ENCODE measurements at regions not wholly inside any gene's neighbourhood (a gene's known extent, or its start where the extent isn't known, plus 50 kb on each side); places are given as distances from the start of the nearest gene placed in this dataset.

DNA sequence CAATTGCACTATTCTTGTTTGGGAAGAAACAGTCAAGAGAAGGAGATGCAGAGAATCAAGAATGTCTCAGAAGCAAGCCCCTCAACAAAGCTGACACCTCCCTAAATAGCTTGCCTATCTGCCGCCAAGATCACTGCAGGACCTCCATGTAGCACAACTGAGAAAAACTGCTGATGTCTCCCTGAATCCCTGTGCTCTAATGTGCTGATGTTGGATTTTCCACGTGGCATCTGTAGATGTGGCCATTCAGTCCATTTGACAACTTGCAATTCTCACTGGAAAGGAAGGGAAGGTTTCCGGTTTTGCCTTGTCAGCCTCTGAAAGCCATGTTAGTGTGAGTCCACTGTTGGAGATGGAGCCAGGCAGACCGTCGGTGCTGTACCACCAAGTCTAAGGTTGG is 374.0 kb downstream of the DIRAS2 start:
- Histone ChIP-seq H3K27ac (ENCODE audit: low read depth, low read length) (no peak overlapping the region), H3K36me3 (ENCODE audit: control insufficient read depth, insufficient read depth, low read length) (no peaks in the 10 kb centered on the region), H3K9ac (ENCODE audit: low read length) (no peak overlapping the region), H3K4me1 (ENCODE audit: control insufficient read depth, insufficient read depth, low read length) (no peaks in the 10 kb centered on the region), H3K4me3 (ENCODE audit: low read length) (no peak overlapping the region), H3K27me3 (ENCODE audit: control insufficient read depth, insufficient read depth, low read length) (no peaks in the 10 kb centered on the region)

DNA sequence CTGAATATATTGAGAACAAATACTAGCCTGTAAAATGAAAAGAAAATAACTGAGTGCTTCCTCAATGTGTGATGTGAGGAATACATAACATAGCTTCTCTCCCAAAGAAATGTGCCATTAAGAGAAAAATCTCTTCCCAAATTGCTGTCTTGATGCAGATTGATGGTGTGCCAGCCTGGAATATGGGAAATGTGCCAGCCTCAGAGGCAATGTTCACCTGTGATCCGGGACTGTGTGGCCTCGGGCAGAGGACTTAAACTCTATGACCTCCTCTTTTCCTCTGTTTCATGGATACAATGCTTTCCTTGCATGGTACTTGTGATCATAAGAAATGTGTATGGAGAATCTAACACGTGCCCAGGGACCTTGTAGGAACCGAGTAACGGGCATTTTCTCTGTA is 370.9 kb downstream of the DIRAS2 start:
- H3K4me3 ChIP-seq (ENCODE audit: low read length) = no peak overlapping the region
- no peaks in the 10 kb centered on the region for H3K36me3 ChIP-seq (ENCODE audit: control insufficient read depth, insufficient read depth, low read length)
- H3K27me3 ChIP-seq (ENCODE audit: control insufficient read depth, insufficient read depth, low read length) = no peaks in the 10 kb centered on the region
- no peak overlapping the region for H3K9ac ChIP-seq (ENCODE audit: low read length)
- no peak overlapping the region for H3K27ac ChIP-seq (ENCODE audit: low read depth, low read length)
- no peaks in the 10 kb centered on the region for H3K4me1 ChIP-seq (ENCODE audit: control insufficient read depth, insufficient read depth, low read length)

DNA sequence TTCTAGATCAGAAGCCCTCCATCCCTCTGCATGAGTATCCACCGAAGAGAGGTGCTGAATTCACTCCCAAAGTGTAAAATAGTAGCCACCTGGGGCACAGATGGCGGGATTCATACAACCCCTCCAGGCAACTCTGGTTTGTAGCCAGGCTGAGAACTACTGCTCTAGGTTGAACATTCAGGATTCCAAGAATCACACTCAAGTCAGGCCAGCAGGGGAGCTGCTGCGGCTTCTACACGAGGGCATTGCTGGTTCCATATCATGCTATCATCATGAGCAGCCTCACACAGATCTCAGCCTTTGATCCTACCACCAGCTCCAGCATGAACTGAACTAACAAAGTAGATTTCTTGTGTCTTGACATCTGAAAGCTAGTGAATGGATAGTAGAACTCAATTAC is 367.9 kb downstream of the DIRAS2 start:
- no peaks in the 10 kb centered on the region for H3K27me3 ChIP-seq (ENCODE audit: control insufficient read depth, insufficient read depth, low read length)
- no peak overlapping the region for H3K27ac ChIP-seq (ENCODE audit: low read depth, low read length)
- H3K4me3 ChIP-seq (ENCODE audit: low read length) = no peak overlapping the region
- H3K36me3 ChIP-seq (ENCODE audit: control insufficient read depth, insufficient read depth, low read length) = no peaks in the 10 kb centered on the region
- no peak overlapping the region for H3K9ac ChIP-seq (ENCODE audit: low read length)
- H3K4me1 ChIP-seq (ENCODE audit: control insufficient read depth, insufficient read depth, low read length) = no peaks in the 10 kb centered on the region

DNA sequence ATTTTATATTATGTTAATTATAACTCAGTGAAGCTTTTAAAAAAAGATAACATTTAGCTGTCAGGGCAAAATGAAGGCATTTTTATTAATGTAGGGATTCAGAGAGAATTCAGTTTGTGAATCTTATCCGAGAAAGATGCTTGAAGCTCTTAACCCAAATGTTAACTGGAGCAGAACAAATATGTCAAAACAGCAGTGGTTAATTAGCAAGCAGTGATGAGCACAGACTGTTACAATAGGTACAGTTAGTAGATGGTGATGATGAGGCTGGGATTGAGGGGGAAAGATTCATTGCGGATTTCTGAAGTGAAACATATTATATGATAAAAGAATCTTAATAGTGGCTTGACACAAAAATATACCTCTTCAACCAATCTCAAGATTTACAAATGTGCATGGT is 356.7 kb downstream of the DIRAS2 start:
- no peak overlapping the region for H3K27ac ChIP-seq (ENCODE audit: low read depth, low read length)
- H3K4me3 ChIP-seq (ENCODE audit: low read length) = no peak overlapping the region
- H3K27me3 ChIP-seq (ENCODE audit: control insufficient read depth, insufficient read depth, low read length) = no peaks in the 10 kb centered on the region
- H3K36me3 ChIP-seq (ENCODE audit: control insufficient read depth, insufficient read depth, low read length) = no peaks in the 10 kb centered on the region
- H3K9ac ChIP-seq (ENCODE audit: low read length) = no peak overlapping the region
- H3K4me1 ChIP-seq (ENCODE audit: control insufficient read depth, insufficient read depth, low read length) = no peaks in the 10 kb centered on the region

DNA sequence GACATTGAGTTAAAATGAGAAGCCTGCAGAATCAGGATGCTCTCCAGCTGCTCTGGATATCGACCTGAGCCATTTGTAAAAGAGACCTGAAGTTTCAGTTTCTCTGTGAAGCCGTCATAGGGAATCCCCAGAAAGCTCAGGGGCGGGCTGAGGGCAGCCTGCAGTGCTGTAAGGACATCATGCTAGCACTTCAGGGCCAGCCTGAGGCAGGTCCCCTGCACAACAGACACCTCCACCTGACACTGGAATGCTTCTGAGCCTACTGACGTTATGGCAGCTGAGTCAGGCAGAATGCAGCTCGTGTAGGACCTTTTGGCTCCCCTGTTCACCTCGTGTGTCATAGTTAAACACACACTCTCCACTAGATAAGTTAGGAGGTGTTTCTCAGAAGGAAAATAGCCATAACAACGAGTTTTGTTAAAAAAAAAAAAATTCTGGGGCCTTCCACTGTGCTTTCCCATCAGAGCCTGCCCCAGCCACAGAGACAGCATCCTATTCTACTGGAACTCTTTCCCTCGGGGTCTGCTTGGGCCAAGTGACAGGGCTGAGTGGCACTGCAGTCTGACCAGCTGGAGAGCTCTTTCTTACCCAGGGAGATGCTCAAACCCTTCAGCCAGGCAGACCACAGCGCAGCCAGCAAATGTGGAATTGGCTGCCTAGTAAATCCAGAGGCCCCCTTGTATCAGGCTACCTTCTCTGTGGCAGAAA is 354.9 kb downstream of the DIRAS2 start:
- Histone ChIP-seq H3K4me3 (ENCODE audit: low read length) (no peak overlapping the region), H3K27ac (ENCODE audit: low read depth, low read length) (no peak overlapping the region), H3K4me1 (ENCODE audit: control insufficient read depth, insufficient read depth, low read length) (no peaks in the 10 kb centered on the region), H3K27me3 (ENCODE audit: control insufficient read depth, insufficient read depth, low read length) (no peaks in the 10 kb centered on the region), H3K36me3 (ENCODE audit: control insufficient read depth, insufficient read depth, low read length) (no peaks in the 10 kb centered on the region), H3K9ac (ENCODE audit: low read length) (no peak overlapping the region)

DNA sequence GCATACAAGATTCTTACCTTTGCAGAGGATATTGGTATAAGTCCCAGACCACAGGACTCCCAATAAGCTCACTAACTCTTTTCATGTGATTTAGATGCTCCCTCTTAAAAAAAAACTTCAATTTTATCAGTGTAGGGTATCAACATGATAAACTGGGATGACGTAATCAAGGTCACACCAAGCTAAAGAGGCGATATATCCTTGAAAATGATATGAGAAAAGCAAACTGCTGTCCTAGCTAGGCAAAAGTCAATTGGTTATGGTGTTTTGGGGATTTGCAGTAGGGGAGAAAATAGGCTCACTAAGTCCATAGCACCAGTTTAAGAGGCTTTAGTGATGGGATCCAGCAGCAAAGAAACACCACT is 354.4 kb downstream of the DIRAS2 start:
- no peaks in the 10 kb centered on the region for H3K36me3 ChIP-seq (ENCODE audit: control insufficient read depth, insufficient read depth, low read length)
- no peaks in the 10 kb centered on the region for H3K27me3 ChIP-seq (ENCODE audit: control insufficient read depth, insufficient read depth, low read length)
- no peak overlapping the region for H3K9ac ChIP-seq (ENCODE audit: low read length)
- H3K4me1 ChIP-seq (ENCODE audit: control insufficient read depth, insufficient read depth, low read length) = no peaks in the 10 kb centered on the region
- H3K27ac ChIP-seq (ENCODE audit: low read depth, low read length) = no peak overlapping the region
- no peak overlapping the region for H3K4me3 ChIP-seq (ENCODE audit: low read length)

DNA sequence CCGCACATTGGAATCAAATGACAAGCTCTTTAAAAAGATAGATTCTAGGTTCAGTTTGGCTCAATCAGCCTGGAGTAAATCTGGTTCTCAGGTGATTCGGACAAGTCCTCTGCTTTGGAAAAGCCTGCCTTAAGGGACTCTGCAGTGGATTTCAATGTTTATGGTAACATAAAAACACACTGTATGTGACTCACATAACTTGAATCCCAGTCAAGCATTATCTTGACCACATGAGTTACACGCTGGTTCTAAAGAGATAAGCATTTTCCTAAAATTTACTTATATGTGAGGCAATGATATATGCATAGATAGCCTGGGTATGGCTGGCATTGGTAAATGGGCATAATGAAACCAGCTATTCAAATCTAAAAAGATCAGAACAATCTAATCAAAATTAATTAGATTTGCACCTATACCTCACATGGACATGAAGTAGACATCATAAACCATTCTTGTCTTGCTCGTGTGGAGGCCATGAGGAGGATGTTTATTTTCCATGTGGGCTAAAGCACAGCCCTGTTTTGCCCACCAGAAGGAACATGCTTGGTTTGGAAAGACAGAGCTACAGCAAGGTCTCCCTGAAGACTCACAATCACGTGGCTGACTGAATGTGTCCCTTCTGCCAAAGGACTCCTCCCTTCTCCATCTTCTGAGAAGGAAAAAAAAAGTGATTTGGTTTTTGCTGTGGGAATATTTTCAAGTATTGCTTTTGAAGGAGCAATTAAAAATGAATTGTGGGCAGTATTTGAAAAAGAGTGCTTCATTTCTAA is 351.7 kb downstream of the DIRAS2 start:
- no peak overlapping the region for H3K27ac ChIP-seq (ENCODE audit: low read depth, low read length)
- no peaks in the 10 kb centered on the region for H3K36me3 ChIP-seq (ENCODE audit: control insufficient read depth, insufficient read depth, low read length)

DNA sequence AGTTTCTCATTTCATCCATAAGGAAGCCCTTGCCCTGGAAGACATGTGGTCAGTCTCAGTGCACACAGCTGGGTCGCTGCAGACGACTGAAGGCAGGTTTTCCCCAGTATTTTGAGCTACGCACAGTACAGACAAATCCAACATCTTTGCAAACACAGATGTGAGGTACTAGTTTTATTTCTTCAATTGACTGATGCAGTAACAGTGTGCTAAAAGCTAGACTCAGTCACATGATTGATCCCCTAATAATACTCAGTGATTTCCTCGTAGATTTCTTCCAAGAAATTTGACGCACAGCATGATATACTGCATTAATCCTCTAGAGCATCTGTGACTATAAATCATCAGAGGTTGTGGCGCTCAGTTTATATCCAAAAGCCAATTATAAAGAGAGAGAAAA is 346.1 kb downstream of the DIRAS2 start:
- no peak overlapping the region for H3K4me3 ChIP-seq (ENCODE audit: low read length)
- H3K36me3 ChIP-seq (ENCODE audit: control insufficient read depth, insufficient read depth, low read length) = no peaks in the 10 kb centered on the region
- H3K4me1 ChIP-seq (ENCODE audit: control insufficient read depth, insufficient read depth, low read length) = no peaks in the 10 kb centered on the region
- H3K9ac ChIP-seq (ENCODE audit: low read length) = no peak overlapping the region
- no peak overlapping the region for H3K27ac ChIP-seq (ENCODE audit: low read depth, low read length)
- no peaks in the 10 kb centered on the region for H3K27me3 ChIP-seq (ENCODE audit: control insufficient read depth, insufficient read depth, low read length)

More for the DNA sequence above, 351.7 kb downstream of the DIRAS2 start:
- Histone ChIP-seq H3K27me3 (ENCODE audit: control insufficient read depth, insufficient read depth, low read length) (no peaks in the 10 kb centered on the region), H3K4me3 (ENCODE audit: low read length) (no peak overlapping the region), H3K4me1 (ENCODE audit: control insufficient read depth, insufficient read depth, low read length) (no peaks in the 10 kb centered on the region), H3K9ac (ENCODE audit: low read length) (no peak overlapping the region)

DNA sequence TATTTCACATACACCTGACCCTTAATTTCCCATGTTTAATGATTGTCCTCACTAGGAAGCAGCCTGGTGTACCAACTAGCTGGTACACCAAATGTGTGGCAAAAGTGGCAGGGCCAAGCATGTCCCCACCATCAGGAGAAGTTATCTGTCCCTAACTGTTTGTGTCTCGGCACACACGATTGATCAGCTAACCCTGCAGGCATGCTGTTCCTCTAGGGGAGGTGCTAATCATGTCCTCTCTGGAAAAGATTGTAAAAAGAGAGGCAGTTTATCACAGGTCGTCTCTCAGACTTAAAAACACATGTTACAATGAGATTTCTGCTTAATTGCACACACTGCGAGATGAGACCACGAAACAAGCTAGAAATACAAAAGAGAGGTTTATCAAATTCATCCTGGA is 342.7 kb downstream of the DIRAS2 start:
- Histone ChIP-seq H3K27ac (ENCODE audit: low read depth, low read length) (no peak overlapping the region), H3K36me3 (ENCODE audit: control insufficient read depth, insufficient read depth, low read length) (no peaks in the 10 kb centered on the region), H3K4me1 (ENCODE audit: control insufficient read depth, insufficient read depth, low read length) (no peaks in the 10 kb centered on the region), H3K27me3 (ENCODE audit: control insufficient read depth, insufficient read depth, low read length) (no peaks in the 10 kb centered on the region), H3K4me3 (ENCODE audit: low read length) (no peak overlapping the region), H3K9ac (ENCODE audit: low read length) (no peak overlapping the region)

DNA sequence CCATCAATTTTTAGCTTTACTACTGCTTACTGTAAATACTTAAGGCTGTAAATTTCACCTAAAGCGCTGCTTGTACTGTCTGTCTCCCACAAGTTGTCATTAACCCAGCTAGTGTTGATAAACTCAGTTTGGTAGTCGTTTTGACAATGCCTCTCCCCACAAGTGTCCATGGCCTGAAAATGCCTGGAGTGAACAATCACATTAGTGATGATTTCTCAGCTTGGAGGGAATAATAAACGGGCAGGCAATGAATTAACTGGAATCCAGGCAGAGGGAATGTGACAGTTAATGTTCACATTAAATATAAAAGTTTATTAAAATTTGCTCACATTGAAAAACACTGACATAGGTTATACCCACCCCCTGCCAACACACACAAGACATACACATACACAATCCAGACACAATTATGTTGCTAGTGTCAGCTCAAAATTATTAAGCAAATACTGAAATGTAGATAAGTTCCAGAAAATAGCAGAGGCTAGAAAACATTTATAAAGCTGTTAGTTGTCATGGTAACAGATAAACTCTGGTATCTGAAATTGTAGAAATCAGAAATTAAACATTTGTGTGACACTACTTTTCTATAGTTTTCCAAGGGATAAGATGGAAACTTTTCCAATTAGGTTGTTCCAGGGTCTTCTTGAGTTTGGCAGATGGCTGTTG is 341.9 kb downstream of the DIRAS2 start:
- Histone ChIP-seq H3K27me3 (ENCODE audit: control insufficient read depth, insufficient read depth, low read length) (no peaks in the 10 kb centered on the region), H3K27ac (ENCODE audit: low read depth, low read length) (no peak overlapping the region), H3K4me1 (ENCODE audit: control insufficient read depth, insufficient read depth, low read length) (no peaks in the 10 kb centered on the region), H3K9ac (ENCODE audit: low read length) (no peak overlapping the region), H3K36me3 (ENCODE audit: control insufficient read depth, insufficient read depth, low read length) (no peaks in the 10 kb centered on the region), H3K4me3 (ENCODE audit: low read length) (no peak overlapping the region)

DNA sequence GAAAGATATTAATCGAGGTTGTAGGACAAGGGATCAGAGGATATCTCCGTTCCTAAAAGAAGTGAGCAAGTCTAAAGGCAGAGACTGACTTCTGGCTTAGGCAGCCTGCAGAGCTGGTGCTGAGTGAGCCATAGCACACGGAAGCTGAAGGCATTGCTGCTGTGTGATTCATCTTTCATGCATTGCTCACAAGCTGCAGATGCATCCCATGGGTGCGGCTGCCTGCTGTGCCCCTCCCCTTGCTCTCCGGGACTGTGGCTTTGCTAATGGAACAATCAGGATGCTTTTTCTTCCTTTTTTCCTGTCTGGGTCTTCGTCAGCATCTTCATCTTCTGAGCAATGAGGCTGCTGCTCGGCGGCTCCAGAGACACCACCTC is 341.4 kb downstream of the DIRAS2 start:
- Histone ChIP-seq H3K27ac (ENCODE audit: low read depth, low read length) (no peak overlapping the region), H3K4me3 (ENCODE audit: low read length) (no peak overlapping the region), H3K9ac (ENCODE audit: low read length) (no peak overlapping the region), H3K36me3 (ENCODE audit: control insufficient read depth, insufficient read depth, low read length) (no peaks in the 10 kb centered on the region), H3K27me3 (ENCODE audit: control insufficient read depth, insufficient read depth, low read length) (no peaks in the 10 kb centered on the region), H3K4me1 (ENCODE audit: control insufficient read depth, insufficient read depth, low read length) (no peaks in the 10 kb centered on the region)

DNA sequence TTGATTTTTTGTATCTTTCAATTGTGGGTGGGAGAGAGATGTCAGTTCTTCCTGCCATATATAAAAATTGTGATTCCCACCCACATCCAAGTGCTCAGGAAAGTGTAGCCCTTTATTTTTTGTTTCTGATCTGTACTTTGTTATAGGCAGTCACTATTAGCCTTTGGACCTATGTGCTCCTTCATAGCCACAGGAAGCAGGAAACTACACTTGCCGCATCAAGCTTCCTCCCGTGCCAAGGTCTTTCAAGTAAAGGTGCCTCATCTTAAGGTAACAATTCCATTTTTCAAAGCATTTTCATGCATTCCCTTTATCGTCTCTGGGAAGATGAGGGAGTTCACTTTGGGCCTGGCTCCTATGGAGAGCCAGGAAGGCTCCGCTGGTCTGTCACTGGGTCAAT is 339.0 kb downstream of the DIRAS2 start:
- no peak overlapping the region for H3K4me3 ChIP-seq (ENCODE audit: low read length)
- H3K27me3 ChIP-seq (ENCODE audit: control insufficient read depth, insufficient read depth, low read length) = no peaks in the 10 kb centered on the region

More for the DNA sequence above, 339.0 kb downstream of the DIRAS2 start:
- H3K9ac ChIP-seq (ENCODE audit: low read length) = no peak overlapping the region
- H3K4me1 ChIP-seq (ENCODE audit: control insufficient read depth, insufficient read depth, low read length) = no peaks in the 10 kb centered on the region
- no peaks in the 10 kb centered on the region for H3K36me3 ChIP-seq (ENCODE audit: control insufficient read depth, insufficient read depth, low read length)
- no peak overlapping the region for H3K27ac ChIP-seq (ENCODE audit: low read depth, low read length)
